Peyer's patch (tissue), 4 donors: ENCODE measurements at regions not wholly inside any gene's neighbourhood (a gene's known extent, or its start where the extent isn't known, plus 50 kb on each side); places are given as distances from the start of the nearest gene placed in this dataset.

Source experiments
- DNase-seq, 3 donors: peaks; one replicate each; pipeline ENCODE4 v3.0.0-alpha.2; 2017 to 2019
- H3K27ac ChIP-seq, 4 donors: fragments of 200-600 bp; sonication (generic); one replicate each; pipeline ENCODE4 v1.5.1; 2016 to 2019
- H3K27me3 ChIP-seq, 2 donors: fragments of 200-600 bp; sonication (generic); one replicate each; pipeline ENCODE4 v1.5.1; 2019
- H3K36me3 ChIP-seq, 3 donors: fragments of 200-600 bp; sonication (generic); one replicate each; pipeline ENCODE4 v1.5.1; 2016 to 2019
- H3K4me1 ChIP-seq, 4 donors: fragments of 200-600 bp; sonication (generic); one replicate each; pipeline ENCODE4 v1.5.1; 2016 to 2019
- H3K4me3 ChIP-seq, 4 donors: fragments of 200-600 bp; sonication (generic); 1 replicate in 3 of 4; 2 replicates in 1 of 4; pipeline ENCODE4 v1.5.1; 2016 to 2019; ENCODE audit warnings: mild to moderate bottlenecking in 1 of 4
- H3K9me3 ChIP-seq, 4 donors: fragments of 200-600 bp; sonication (generic); one replicate each; pipeline ENCODE4 v1.5.1; 2016 to 2019; ENCODE audit warnings: mild to moderate bottlenecking in 1 of 4
- POLR2A ChIP-seq, 2 donors: fragments of 450-650 bp; IDR thresholded peaks; one replicate each; pipeline ENCODE4 v1.5.1; 2017; ENCODE audit warnings: antibody characterized with exemption in 2 of 2, mild to moderate bottlenecking in 2 of 2, moderate library complexity in 2 of 2
- TF ChIP-seq, protein P1 (sequence below), 6 experiments: fragments of 450-650 bp in 4 of 6; fragments of 200-600 bp in 2 of 6; sonication (generic) in 1 of 6; IDR thresholded peaks; one replicate each; pipeline ENCODE4 v1.5.1; 2017 to 2019; ENCODE audit warnings: antibody characterized with exemption in 6 of 6, mild to moderate bottlenecking in 3 of 6, moderate library complexity in 1 of 6

DNA sequence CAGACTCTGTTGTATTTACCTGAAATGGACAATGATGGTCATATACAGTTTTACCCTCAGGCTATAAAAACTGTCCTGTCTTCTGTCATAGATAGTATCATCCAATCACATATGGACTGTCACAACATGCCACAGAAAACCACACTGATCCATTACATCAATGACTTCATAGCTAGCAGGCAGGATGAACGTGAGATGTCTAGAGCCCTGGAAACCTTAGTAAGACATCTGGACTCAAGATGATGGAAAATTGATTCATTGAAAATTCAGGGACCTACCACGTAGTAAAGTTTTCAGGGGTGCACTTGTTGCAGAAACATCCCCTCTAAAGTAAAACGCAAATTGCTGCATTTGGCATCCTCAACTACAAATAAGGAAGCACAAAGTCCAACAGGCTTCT is 284.4 kb upstream of the RGMB start:
- Histone ChIP-seq H3K27me3 (no peaks in the 10 kb centered on the region), H3K36me3 (no peaks in the 10 kb centered on the region), H3K27ac (no peak overlapping the region), H3K4me1 (no peaks in the 10 kb centered on the region), H3K9me3 (no peaks in the 10 kb centered on the region), H3K4me3 (no peak overlapping the region)
- TF ChIP-seq, protein P1, sequence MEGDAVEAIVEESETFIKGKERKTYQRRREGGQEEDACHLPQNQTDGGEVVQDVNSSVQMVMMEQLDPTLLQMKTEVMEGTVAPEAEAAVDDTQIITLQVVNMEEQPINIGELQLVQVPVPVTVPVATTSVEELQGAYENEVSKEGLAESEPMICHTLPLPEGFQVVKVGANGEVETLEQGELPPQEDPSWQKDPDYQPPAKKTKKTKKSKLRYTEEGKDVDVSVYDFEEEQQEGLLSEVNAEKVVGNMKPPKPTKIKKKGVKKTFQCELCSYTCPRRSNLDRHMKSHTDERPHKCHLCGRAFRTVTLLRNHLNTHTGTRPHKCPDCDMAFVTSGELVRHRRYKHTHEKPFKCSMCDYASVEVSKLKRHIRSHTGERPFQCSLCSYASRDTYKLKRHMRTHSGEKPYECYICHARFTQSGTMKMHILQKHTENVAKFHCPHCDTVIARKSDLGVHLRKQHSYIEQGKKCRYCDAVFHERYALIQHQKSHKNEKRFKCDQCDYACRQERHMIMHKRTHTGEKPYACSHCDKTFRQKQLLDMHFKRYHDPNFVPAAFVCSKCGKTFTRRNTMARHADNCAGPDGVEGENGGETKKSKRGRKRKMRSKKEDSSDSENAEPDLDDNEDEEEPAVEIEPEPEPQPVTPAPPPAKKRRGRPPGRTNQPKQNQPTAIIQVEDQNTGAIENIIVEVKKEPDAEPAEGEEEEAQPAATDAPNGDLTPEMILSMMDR (IDR thresholded peaks at IDR 0.05): no peak
- no peak for TF ChIP-seq POLR2A (IDR thresholded peaks at IDR 0.05)
- no peak for DNase-seq

DNA sequence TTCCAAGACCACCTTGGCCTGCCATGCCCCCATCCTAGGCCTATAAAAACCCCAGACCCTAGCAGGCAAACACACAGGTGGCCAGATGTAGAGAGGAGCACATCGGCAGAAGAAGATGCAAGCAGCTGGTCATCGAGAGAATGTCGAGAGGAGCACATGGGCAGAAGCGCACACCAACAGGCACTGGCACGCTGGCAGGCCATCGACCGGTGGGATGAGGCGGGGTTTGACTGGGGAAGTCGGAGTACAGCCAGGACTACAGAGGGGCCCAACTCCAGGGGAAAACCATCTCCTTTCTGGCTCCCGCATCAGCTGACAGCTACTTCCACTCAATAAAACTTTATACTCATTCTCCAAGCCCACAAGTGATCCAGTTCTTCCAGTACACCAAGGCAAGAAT is 283.1 kb upstream of the RGMB start:
- no peaks in the 10 kb centered on the region for H3K9me3 ChIP-seq
- no peak for TF ChIP-seq POLR2A (IDR thresholded peaks at IDR 0.05)
- no peaks in the 10 kb centered on the region for H3K36me3 ChIP-seq
- H3K27me3 ChIP-seq: no peaks in the 10 kb centered on the region
- H3K4me1 ChIP-seq: no peaks in the 10 kb centered on the region
- H3K27ac ChIP-seq: no peak overlapping the region
- H3K4me3 ChIP-seq: no peak overlapping the region
- no peak for DNase-seq

DNA sequence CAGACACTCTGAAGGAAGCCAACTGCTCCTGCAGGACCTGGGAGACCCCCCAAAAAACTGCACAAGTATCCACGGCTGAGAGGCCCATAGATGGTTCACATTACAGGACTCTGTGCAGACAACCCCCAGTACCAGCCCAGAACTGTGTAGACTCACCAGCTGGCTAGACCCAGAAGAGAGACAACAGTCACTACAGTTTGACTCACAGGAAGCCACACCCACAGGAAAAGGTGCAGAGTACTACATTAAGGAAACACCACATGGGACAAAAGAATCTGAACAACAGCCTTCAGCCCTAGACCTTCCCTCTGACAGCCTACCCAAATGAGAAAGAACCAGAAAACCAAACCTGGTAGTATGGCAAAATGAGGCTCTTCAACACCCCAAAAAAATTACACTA is 281.2 kb upstream of the RGMB start:
- DNase-seq: no peak
- H3K4me1 ChIP-seq: no peaks in the 10 kb centered on the region
- H3K36me3 ChIP-seq: no peaks in the 10 kb centered on the region
- TF ChIP-seq, protein P1 (IDR thresholded peaks at IDR 0.05): no peak
- no peak overlapping the region for H3K4me3 ChIP-seq
- no peak overlapping the region for H3K27ac ChIP-seq
- no peaks in the 10 kb centered on the region for H3K9me3 ChIP-seq
- H3K27me3 ChIP-seq: no peaks in the 10 kb centered on the region

DNA sequence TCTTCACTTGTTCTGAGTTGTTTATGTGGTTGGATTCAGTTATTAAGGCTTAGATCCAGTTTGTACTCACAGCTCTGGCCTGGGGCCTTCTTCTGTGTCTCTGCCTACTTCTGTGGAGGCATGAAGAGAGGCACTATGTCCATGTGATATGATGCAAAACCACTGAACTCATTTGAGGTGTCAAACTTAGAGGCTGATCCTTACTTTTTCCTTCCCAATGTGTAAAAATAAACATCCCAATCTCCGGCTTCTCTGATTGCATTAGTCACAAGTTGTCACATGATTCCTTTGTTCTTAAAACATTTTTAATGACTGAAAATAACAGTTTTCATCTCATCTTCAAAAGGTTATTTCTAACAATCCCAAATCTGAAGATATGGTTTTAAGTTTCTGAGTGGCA is 276.0 kb upstream of the RGMB start:
- TF ChIP-seq, protein P1 (IDR thresholded peaks at IDR 0.05): no peak
- no peak for TF ChIP-seq POLR2A (IDR thresholded peaks at IDR 0.05)
- Histone ChIP-seq H3K4me1 (peaks cover 0 to 6% (median 0%) of the 10 kb centered on the region in 4 donors), H3K27ac (no peak overlapping the region), H3K4me3 (no peak overlapping the region), H3K9me3 (no peaks in the 10 kb centered on the region), H3K27me3 (no peaks in the 10 kb centered on the region), H3K36me3 (no peaks in the 10 kb centered on the region)
- DNase-seq: no peak

DNA sequence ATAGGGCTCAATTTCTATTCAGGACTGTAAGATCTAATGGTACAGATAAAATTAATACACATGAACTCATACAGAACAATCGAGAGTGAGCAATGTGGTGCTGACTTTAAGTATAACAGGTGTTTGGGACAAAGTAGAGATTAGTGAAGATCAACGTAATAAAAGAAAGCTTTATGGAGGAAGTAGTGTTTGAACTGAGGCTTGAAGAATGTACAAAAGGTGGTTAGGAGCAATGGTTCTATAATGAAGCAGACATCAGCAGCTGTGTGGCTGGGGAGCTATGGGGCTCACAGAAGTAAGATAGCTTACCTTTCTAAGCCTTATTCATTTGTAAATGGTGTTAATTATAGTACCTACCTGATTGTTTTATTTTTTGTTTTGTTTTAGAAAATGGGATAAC is 275.4 kb upstream of the RGMB start:
- Histone ChIP-seq H3K9me3 (no peaks in the 10 kb centered on the region), H3K4me1 (peaks cover 0 to 6% (median 0%) of the 10 kb centered on the region in 4 donors), H3K36me3 (no peaks in the 10 kb centered on the region), H3K4me3 (no peak overlapping the region), H3K27me3 (no peaks in the 10 kb centered on the region), H3K27ac (no peak overlapping the region)
- TF ChIP-seq, protein P1 (IDR thresholded peaks at IDR 0.05): no peak
- TF ChIP-seq POLR2A (IDR thresholded peaks at IDR 0.05): no peak
- no peak for DNase-seq

DNA sequence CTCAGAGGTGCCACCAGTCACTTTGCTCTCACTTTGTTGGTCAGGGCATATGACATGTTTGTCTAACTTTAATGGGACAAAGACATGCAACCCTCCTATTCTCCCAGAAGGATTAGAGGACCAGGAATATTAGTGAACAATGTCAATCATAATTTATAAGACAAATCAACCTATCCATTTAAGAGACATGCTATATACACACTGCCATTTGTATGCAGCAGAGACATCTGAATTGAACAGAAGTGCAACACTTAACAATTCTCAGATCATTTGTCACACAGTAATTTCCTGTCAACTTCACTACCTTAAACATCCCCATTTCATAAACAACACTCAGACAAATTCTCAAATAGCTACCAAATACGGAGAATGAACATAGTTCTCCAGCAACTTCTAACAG is 273.6 kb upstream of the RGMB start:
- Histone ChIP-seq H3K36me3 (no peaks in the 10 kb centered on the region), H3K27ac (no peak overlapping the region), H3K4me3 (no peak overlapping the region), H3K9me3 (no peaks in the 10 kb centered on the region), H3K4me1 (peaks cover 0 to 6% (median 0%) of the 10 kb centered on the region in 4 donors), H3K27me3 (no peaks in the 10 kb centered on the region)
- no peak for DNase-seq
- TF ChIP-seq, protein P1 (IDR thresholded peaks at IDR 0.05): no peak
- TF ChIP-seq POLR2A (IDR thresholded peaks at IDR 0.05): no peak
